NCI-H748 treated with DMSO at 0.1 percent for 48 hours (cell line): ENCODE measurements at regions not wholly inside any gene's neighbourhood (a gene's known extent, or its start where the extent isn't known, plus 50 kb on each side); places are given as distances from the start of the nearest gene placed in this dataset.

ENCODE experiments used
- DNase-seq: peaks from one replicate; lab custom pipeline; 2025; lab: John Stamatoyannopoulos, UW

DNA sequence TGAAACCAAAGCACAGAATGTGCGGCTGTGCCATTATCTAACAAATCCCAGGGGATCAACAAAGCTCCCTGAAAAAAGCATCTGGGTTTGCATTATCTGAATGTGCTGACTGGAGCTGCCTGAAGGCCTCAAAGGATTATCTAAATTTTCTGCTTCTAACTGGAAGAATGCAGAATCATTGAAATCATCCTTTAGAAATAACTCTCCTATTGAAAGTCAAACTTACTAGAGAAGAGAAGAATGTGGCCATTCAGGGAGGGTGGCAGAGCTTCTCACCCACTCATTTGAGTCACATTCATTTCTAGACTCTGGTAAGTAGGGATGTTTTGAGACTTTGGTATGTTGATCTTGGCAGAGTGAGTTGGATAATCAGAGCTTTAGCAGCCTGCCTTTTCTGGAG, 220.6 kb upstream of the RGS6 start:
- DNase-seq = no peak

DNA sequence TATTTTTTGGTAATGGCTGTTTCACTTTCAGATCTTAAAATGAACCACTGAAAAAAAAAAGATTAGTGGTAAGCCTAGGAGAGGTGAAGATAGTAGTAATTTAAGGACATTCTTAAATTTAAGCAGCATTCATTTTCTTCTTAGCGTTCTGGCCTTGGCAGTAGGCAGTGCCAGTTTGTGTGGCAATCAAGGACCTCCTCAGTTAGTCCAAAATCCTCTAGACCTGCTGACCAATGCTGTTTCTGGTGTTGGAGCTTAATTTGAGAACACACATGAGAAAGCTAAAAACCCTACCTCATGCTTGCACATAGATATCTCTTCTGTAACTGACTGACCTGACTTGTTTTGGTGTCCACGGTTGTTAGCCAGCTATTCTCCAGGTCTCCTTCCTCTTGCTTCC, 219.8 kb upstream of the RGS6 start:
- no peak for DNase-seq

DNA sequence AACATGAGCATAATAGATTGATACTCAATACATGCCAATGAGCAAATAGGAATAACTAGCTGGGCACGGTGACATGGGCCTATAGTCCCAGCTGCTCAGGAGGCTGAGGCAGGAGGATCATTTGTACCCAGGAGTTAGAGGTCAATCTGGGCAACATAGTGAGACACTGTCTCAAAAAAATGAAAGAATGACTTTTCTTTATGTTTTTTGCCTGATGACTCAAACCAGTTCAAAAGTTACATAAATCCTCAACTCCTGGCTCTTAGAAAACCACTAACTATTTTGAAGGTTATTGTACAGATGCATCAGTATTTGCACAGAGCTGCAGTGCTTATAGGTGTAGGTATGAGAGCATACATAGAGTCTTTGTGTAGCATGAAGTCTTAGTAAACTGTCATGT, 219.2 kb upstream of the RGS6 start:
- no peak for DNase-seq

GRCh38 chr14:71713451-71713850, 218.8 kb upstream of the RGS6 start:
- no peak for DNase-seq

DNA sequence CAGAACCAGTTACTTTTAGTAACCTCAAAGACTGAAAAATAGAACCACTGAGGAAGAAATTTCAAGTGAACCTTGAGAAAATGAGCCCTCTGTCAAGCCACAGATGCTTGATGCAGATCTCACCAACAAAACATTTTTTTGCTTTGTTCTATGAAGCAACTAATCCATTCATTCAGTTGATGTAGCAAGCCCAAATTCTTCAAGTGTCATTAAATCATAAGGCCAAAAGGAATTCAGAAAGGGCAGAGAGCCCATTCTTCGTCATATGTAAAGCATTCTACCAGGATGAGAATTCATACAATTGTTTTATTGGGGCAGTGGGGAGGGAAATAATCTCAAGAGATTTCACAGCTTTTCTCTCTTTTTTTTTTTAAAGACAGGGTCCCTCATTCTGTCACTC, 218.0 kb upstream of the RGS6 start:
- no peak for DNase-seq

DNA sequence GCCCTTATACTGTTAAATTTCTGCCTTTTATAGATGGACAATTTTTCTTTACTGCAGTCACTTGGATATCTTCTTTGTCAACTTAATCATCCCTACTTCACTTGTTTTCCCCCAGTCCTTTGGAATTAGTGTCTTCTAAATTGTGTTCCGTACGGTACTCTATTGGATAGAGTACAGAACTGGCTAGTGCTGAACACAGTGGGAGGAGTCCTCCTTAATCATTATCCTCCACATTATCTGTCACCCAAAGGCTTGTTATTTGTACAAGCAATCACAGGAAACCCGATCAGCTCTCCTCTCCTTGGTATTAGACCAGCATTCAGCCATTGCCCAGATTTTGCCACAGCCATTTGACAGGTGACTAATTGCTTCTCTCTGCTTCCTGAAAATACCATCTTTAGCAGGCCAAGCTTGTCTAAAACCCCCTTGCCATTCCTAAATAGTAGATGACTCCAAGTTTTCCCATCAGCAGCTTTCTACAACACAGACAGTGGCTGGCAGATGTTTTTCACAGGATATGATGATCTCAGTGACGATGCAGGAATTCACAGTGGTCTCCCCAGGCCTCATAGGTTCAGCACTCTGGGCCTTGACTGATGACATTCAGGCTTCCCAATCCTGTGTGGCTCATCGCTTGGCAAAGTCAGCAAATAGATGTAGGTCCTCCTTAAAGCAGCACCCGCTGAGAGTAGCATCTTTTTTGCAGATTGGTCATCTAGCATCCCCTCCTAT, 216.0 kb upstream of the RGS6 start:
- peak; percentile 45 for DNase-seq

GRCh38 chr14:71720978-71721624, 211.1 kb upstream of the RGS6 start:
- DNase-seq = peak; percentile 37

GRCh38 chr14:71721791-71722190, 210.4 kb upstream of the RGS6 start:
- no peak for DNase-seq

- DNase-seq = no peak
Measured at GRCh38 chr14:71722885-71723284, 209.3 kb upstream of the RGS6 start.

- DNase-seq = no peak
Measured at GRCh38 chr14:71725922-71726579, 206.2 kb upstream of the RGS6 start.

DNA sequence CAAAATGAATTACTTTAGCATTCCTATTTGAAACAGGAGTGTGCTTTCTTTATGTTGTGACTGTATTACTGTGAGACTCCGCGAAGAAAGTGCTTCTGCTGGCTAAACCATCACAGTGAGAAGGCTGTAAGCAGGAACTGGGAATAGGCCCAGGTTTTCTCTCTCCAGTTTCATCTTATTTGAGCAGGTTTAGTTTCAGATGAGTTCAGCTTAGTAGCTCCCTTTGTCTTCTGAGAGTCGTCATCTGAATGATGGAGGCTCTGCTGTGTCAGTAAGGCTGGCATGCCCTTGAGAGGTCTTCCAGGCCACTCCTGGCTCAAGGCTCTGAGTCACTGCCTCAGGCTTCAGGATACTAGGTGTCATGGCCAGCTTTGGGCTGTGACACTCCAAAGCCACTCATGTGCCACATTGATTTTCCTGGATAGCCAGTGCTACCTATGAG, 205.6 kb upstream of the RGS6 start:
- DNase-seq = no peak

- DNase-seq = no peak
Measured at GRCh38 chr14:71728386-71728785, 203.8 kb upstream of the RGS6 start.

GRCh38 chr14:71729596-71729995, 202.6 kb upstream of the RGS6 start:
- no peak for DNase-seq

- no peak for DNase-seq
Measured at GRCh38 chr14:71730471-71730870, 201.8 kb upstream of the RGS6 start.

DNA sequence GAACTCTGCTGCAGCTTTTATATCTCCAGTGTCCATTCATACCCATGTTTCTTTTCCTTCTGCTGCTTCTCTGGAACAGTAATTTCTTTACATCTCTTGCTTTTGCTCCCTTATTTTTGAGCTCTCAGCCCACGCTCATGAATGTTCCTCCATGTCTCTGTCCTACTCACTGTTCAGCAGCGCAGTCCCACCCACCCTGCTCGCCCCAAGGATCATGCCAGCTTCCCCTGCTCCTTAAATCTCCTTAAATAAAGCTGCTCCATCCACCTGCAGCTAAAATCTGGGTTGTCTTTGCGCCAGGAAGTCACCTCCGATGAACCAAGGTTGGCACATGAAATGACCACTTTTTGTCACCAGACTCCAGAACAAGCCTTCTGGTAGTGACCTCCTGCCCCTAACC, 201.1 kb upstream of the RGS6 start:
- no peak for DNase-seq

DNA sequence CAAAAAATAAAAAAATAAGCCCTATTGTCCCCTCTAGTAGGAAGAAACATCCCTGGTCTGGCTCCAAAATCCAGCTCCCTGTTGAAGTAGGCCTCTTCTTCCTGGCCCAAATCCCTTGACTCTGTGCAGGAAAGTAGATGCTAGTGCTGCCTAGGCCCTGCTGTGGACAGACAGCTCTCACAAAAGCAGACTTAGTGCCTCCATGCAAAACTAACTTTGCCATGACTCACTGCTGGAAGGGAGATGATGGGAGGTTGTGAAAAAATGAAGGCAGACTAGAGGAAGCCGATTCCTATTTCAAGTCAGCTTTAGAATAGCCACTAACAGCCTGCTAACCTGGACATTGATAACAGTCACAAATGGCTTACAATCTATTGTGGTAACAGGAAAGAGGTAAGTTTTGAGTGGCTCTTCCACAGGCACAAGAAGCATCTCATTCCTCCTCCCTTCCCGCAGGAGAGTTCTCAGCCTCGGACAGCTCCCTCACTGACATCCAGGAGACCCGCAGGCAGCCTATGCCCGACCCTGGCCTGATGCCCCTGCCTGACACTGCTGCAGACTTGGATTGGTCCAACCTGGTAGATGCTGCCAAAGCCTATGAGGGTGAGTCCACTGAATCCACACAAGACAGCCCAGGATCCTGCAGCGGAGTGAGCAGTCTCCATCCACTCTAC, 198.9 kb upstream of the RGS6 start:
- DNase-seq = no peak

DNA sequence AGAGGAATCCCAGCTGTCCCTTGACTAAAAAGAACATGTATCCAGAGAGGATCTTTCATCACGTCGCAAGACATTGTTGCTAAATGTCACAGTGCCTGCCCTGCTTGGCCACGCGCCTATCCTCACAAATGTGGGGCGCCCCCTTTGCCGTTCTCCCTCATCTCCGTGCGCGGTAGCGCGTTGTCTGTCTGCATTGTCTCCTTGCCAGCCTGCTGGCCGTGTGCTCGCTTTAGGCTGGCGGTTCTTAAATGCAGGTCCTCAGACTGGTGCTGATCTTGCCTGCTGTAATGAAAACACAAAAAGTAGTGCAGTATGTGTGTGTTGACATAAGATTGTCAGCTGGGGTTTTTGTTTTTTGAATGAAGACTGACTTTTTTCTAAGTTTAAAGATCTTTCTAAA, 198.2 kb upstream of the RGS6 start:
- no peak for DNase-seq

DNA sequence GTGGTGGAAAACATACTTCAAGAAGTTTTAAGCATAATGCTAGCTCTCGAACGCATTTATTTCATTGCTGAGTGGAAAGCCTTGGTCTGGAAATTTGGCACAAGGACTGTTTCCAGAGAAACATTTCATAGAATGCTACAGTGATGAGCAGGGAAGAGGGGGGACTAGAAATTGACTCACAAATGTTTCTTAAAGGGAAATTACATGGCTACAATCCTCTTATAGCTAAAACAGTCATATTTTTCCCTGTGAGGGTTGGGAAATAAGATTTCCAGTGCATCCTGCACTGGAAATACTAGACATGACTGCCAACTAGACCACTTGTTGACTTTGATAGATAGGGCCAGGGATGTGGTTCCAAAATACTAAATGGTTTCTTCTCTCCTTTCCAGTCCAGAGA, 197.3 kb upstream of the RGS6 start:
- no peak for DNase-seq

GRCh38 chr14:71737760-71738159, 194.5 kb upstream of the RGS6 start:
- DNase-seq = no peak

DNA sequence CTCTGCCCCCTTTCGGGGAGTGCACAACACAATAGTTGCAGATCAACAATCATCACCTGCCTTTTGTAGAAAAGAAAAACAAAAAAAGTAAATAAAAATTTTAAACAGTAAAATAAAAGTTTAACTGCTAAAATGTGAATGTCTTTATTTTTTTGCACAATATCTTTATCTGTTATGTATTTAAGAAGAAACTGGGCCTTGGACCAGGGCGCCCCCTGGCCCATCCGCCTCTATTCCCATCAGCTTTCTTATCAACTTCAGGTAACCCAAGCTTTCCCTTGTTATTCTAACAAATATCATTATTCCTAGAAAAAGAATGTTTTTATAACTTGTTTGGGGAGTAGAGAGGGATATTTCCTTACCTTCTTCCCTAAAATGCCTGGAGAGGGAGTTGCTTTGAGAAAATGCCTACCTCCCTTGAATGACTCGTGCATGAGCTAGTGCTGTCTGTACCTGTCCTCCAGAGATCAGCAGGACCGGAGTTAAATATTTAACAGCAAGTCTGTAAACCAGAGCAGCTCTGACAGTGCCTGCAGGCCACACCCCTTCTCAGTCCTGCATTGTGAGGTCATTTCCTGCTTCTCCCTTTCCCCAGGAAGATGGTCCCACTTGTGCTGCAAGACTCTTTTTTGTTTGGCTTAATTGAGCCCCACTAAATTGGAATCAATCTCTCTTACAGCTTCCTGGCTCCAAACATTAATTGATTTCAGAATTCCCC, 192.8 kb upstream of the RGS6 start:
- DNase-seq = no peak

DNA sequence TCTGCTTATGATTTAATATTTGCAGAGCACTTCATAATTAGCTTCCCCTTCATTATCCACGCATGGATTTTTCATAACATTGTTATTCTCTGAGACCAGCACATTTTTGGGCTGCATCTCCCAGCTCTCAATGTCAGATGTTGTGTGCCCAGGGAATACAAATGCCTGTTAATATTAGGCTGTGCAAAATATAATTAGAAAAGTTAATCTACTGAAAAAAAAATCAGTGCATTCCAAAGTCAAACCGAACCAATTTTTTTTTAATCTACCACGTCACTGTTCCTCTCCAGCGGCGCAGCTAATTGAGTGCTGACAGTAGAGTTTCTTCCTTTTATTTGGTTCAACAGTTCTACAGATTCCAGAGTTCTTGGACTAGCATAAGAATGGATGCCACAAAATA, 191.0 kb upstream of the RGS6 start:
- no peak for DNase-seq

DNA sequence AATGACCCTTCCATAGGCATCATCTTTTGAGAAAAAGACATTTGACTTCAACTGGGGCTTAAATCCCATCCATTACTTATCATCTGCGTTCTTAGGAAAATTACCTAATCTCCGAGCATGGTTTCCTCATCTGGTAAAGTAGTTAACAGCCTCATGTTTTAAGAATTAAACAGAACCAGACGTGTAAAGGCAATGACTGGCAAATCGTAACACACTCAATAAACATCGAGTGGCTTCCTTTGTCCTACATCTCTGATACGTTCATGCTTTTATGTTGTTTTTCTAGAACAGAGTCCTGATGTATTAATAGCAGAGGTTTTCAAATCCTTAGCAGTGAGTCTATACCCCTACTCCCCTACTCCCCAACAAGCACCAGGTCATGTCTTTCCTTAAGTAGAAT, 189.7 kb upstream of the RGS6 start:
- DNase-seq = no peak
